ENCODE measurements at regions not wholly inside any gene's neighbourhood (a gene's known extent, or its start where the extent isn't known, plus 50 kb on each side); places are given as distances from the start of the nearest gene placed in this dataset.

DNA sequence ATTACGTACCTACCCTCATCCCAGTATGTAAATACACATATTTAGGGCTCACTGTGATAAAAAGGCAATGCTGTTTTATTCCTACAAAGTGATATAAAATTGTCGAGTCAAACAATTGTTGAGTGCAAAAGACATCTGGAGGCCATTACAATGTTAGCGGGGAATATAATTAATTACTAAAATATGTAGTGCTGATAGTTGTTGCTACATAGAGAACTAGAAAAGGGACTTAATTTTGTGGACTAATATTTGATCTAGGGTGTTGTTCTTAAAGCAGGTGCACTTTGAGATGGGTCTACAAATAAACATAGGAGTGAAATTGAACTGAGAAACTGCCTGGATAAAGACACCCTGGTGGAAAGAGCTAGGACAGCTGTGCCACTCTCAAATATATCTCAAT, 300.1 kb downstream of the NOL4 start:
- no peak overlapping the region for H3K4me3 ChIP-seq
- TF ChIP-seq, protein P1, sequence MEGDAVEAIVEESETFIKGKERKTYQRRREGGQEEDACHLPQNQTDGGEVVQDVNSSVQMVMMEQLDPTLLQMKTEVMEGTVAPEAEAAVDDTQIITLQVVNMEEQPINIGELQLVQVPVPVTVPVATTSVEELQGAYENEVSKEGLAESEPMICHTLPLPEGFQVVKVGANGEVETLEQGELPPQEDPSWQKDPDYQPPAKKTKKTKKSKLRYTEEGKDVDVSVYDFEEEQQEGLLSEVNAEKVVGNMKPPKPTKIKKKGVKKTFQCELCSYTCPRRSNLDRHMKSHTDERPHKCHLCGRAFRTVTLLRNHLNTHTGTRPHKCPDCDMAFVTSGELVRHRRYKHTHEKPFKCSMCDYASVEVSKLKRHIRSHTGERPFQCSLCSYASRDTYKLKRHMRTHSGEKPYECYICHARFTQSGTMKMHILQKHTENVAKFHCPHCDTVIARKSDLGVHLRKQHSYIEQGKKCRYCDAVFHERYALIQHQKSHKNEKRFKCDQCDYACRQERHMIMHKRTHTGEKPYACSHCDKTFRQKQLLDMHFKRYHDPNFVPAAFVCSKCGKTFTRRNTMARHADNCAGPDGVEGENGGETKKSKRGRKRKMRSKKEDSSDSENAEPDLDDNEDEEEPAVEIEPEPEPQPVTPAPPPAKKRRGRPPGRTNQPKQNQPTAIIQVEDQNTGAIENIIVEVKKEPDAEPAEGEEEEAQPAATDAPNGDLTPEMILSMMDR (IDR thresholded peaks at IDR 0.05) = no peak
- TF ChIP-seq POLR2A (IDR thresholded peaks at IDR 0.05) = no peak
- H3K27me3 ChIP-seq = no peaks in the 10 kb centered on the region
- 60 to 76% (median 69%) methylated on average over 3 of the region's 3 CpGs for WGBS, 4 donors
- intact Hi-C loops (cut with DNase I) = no loop called here
- no peak overlapping the region for H3K27ac ChIP-seq
- DNase-seq = no peak
- H3K36me3 ChIP-seq (replicated peaks in 1 of 2) = no peaks in the 10 kb centered on the region
- no peaks in the 10 kb centered on the region for H3K4me1 ChIP-seq (replicated peaks in 1 of 2)
- no peaks in the 10 kb centered on the region for H3K9me3 ChIP-seq (replicated peaks in 1 of 3)

DNA sequence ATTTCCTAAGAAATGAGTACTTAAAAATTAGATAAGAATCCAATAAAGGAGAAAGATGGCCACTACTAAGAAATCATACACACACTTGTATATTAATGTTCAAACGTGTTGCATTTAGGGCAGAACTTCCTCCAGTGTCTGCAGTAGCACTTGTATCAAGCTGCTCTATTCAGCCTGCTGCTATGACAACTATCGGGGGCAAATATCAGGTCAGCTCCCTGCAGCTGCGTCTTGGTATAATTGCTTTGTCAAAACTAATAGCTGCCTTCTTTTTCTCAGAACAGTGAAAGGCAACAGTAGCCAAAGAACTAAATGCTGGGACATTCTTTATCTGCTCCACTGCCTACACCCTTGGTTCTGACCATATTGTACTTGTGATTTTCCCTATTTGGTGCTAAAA, 300.7 kb downstream of the NOL4 start:
- Histone ChIP-seq H3K36me3 (replicated peaks in 1 of 2) (no peaks in the 10 kb centered on the region), H3K4me1 (replicated peaks in 1 of 2) (no peaks in the 10 kb centered on the region), H3K9me3 (replicated peaks in 1 of 3) (no peaks in the 10 kb centered on the region), H3K4me3 (no peak overlapping the region), H3K27ac (no peak overlapping the region), H3K27me3 (no peaks in the 10 kb centered on the region)
- WGBS, 4 donors = 43 to 56% (median 53%) methylated on average over 3 of the region's 3 CpGs
- TF ChIP-seq, protein P1 (IDR thresholded peaks at IDR 0.05) = no peak
- no peak for TF ChIP-seq POLR2A (IDR thresholded peaks at IDR 0.05)
- peak in 1 of 7 donors; percentile 73 for DNase-seq
- intact Hi-C loops (cut with DNase I) = no loop called here

DNA sequence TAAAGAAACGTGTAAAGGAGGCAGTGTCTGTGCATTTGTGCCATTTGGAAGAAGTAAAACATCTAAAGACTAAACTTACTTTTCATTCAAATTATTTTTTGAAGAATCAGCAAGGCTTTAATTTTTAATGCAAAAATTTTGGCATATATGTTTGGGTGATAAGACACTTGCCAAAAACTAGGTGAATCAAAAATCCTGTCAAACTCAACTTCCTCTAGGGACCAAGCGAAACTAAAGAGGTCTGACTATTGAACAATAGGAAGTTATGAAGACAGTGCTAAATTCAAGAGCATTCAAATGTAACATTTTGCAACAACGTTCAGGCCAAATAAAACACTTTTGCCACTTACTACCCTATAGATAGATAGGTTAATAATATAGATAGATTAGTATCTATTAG, 306.1 kb downstream of the NOL4 start:
- WGBS, 4 donors = 53 to 60% (median 54%) methylated on average over 3 of the region's 3 CpGs
- no peak for DNase-seq
- Histone ChIP-seq H3K4me1 (replicated peaks in 1 of 2) (no peaks in the 10 kb centered on the region), H3K27me3 (no peaks in the 10 kb centered on the region), H3K27ac (no peak overlapping the region), H3K36me3 (replicated peaks in 1 of 2) (no peaks in the 10 kb centered on the region), H3K4me3 (no peak overlapping the region), H3K9me3 (replicated peaks in 1 of 3) (no peaks in the 10 kb centered on the region)
- TF ChIP-seq, protein P1 (IDR thresholded peaks at IDR 0.05) = no peak
- TF ChIP-seq POLR2A (IDR thresholded peaks at IDR 0.05) = no peak
- intact Hi-C loops (cut with DNase I) = no loop called here

DNA sequence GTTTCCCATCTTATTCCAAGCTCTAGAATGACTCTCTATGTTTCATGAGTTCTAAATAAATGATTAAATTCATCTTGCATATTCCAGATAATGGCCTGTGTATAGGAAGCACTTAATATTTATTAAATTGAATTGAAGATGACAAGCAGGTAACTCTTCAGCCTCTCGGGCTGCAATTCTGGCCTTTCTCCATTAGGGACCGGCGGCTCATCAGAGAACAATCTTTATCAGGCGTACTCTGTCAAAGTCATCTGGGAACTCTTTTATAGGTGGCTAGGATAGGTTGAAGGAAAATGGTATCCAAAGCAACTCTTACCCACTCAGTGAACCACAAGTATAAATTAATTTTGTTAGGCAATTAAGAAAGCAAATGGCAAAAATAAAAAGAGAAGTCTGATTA, 308.5 kb downstream of the NOL4 start:
- 64 to 76% (median 68%) methylated on average over 4 of the region's 4 CpGs for WGBS, 4 donors
- TF ChIP-seq, protein P1 (IDR thresholded peaks at IDR 0.05) = no peak
- no peak for TF ChIP-seq POLR2A (IDR thresholded peaks at IDR 0.05)

More for the DNA sequence above, 308.5 kb downstream of the NOL4 start:
- Histone ChIP-seq H3K36me3 (replicated peaks in 1 of 2) (no peaks in the 10 kb centered on the region), H3K4me3 (no peak overlapping the region), H3K27ac (no peak overlapping the region), H3K9me3 (replicated peaks in 1 of 3) (no peaks in the 10 kb centered on the region), H3K27me3 (no peaks in the 10 kb centered on the region), H3K4me1 (replicated peaks in 1 of 2) (no peaks in the 10 kb centered on the region)
- no peak for DNase-seq
- intact Hi-C loops (cut with DNase I) = no loop called here
